GM21717 (cell line): ENCODE measurements at regions not wholly inside any gene's neighbourhood (a gene's known extent, or its start where the extent isn't known, plus 50 kb on each side); places are given as distances from the start of the nearest gene placed in this dataset.

Source experiments
- ATAC-seq: cut with Tn5 transposase; IDR thresholded peaks from one replicate; pipeline ENCODE4 v1.9.1; 2021; ENCODE audit warnings: mild to moderate bottlenecking, moderate library complexity; ENCODE audit not compliant: unreplicated experiment

DNA sequence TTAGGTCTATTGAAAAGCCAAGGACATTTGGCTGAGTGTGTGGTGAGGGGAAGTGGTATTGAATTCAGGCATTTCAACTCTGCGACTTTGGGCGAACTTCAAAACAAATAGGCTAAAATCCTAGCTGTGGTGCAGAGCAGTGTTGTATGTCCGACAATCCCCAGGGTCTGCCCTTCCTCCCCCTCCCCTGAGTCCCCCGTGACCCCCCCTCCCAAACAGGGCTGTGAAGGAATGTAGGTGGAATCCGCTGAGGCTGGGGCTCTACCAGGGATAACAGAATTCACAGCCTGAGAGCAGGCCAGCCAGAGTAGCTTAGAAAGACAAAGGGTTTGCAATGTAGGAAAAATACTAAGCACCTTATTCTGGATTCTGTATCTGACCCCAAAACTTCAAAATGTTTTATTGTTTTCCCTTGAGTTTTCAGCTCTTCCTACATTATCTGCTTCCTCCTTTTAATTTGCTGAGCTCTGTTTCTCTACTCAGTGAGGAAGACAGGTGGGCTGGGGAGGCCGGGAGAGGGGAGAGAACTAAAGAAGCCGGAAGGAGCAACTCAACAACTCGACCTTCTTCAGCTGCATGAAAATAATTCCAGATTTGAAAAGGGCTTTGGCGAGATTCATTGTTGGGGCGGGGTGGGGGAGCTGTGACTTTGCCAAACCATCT is 315.2 kb downstream of the BLID start:
- ATAC-seq: no peak

DNA sequence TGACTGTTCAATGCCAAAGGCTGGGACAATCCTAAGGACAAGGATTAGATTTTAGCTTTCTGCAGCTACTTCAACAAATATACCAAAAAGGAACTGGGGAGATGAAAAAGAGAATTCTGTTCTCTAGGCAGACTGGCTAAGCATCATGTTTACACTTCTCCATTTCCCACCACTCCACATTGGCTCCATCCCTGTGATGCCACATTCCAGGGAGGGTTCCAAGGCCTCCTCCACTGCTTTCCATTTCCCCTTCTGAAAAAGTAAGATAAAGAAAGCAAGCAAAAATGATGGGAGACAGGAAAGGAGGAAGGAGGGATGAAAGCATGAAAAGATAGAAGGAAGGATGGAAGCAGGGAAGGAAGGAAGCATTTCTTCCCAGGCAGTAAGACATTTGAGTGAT is 315.8 kb downstream of the BLID start:
- ATAC-seq: no peak

DNA sequence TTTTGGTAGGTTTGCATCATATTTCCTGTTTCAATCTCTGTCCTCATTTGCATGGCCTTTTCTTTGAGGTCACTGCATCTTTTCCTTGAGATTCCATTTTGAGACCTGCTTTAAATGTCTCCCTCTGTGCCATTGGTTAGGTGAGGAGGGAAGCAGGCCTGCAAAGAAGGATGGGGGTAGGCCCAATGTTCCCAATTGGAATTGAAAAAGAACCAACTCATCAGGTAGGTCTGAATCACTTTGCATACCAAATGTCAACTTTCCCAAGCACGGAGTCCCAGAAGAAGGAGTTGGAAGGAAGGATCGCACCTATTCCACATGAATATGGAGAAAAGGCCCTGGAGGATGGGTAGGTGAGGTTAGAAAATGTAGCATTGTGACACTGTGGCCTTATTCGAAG is 318.5 kb downstream of the BLID start:
- ATAC-seq: no peak

DNA sequence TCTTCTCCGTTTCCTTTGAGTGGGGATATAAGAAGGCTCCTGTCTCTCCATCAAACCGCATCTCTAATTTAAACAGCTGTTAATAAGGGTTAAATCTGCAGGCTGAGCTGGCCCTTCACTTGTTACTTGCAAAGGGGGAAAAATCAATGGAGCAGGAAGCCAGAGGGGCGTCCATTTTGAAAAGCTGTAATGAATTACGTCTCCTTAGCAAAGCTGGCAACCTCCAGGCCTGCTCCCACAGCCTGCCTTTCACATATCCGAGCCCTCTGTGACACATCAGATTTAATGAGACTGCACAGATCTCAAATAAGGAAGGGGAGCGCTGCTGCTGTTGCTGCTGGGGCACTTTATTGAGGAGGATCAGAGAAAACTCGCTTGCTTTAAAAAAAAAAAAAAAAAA is 320.8 kb downstream of the BLID start:
- ATAC-seq: no peak

DNA sequence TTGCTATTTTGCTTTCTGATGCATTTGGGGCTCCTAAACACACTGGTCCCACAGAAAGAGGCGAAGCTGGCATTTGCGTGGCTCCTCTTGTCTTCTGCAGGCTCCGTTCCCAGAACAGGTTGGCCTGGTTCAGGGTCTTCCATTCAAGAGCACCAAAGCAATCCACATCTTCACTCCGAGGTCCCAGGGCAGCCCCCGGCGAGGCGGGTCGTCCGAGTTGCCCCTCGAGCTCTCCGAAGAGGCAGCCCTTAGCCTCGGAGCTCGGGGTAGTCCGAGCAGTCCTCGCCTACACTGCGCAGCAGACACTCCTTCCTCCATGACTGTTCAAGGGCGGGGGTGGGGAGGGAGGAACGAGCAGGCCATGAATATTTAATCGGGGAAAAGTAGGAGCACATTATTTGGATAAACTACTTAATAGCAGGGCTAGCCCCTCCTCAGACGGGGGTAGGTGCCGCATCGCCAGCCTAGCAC is 321.3 kb downstream of the BLID start:
- ATAC-seq: no peak

DNA sequence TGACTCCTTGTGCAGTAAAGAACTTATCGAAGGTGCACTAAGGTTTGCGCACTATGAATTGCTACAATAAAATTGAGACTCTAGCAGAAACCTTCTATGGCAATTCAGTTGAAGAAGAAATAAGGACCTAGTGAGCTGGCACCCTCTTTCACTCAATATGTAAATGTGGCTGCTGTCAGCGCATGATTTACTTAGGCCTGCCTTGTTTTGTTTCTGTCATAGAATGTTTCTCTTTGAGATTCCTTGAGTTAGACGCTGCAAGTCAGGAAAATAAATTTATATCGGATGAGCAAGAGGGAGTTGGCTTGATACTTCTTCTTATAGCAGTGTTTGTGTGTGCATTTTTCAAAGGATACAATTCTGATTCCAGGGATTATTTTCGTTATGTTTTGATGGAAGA is 322.1 kb downstream of the BLID start:
- no peak for ATAC-seq

DNA sequence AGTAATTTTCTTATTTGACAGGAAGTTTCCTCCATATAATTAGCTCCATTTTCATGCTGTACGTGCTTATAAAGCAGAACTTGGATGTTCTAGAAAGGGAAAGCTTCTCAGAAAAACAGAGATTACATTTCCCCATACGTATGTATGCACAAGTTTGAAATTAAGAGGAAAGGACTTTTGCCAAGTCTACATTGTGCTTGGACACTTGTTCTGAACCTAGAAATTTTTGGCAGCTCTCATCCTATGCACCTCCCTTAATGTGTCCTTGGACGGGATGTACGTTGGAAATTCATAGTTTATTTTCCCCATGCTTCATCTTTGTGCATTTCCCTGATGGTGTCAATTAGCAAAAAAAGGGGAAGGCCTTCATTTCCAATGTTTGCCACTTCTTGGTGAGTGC is 322.7 kb downstream of the BLID start:
- ATAC-seq: no peak

DNA sequence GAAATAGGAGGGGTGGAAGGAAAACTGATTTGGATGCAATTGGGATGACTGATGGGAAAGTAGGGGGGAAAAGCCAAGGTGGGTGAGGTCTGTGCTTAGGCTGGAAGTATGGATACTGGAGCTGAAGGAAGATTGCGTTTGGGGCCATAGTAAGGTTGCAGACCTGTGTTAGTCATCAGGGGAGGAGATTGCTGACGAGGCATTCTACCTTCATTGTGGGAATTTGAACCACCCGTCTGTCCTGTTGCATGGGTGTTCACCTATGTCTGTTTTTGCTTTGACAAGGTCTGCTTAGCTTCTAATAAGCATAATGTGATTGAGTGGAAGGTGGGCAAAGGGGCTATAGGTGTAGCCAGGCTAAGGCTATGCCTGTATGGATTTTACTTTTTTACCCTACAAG is 323.8 kb downstream of the BLID start:
- no peak for ATAC-seq

DNA sequence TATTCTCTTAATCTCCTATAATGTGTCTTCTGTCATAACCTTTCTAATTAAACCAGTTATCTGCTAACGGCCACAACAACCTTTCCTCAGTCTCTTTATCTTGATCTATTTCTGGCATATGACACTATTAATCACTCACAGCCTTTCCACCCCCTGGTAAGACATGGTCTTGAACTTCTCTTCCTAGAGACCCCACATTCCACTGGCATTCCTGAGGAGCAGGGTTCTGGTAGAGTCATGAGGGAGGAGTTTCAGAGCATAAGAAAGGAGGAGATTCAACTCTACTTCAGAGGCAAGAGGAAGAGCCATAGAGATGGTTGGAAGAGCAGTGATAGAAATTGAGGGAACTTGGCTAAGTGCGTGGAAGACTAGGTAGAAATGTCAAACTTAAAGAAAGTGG is 325.6 kb downstream of the BLID start:
- no peak for ATAC-seq

DNA sequence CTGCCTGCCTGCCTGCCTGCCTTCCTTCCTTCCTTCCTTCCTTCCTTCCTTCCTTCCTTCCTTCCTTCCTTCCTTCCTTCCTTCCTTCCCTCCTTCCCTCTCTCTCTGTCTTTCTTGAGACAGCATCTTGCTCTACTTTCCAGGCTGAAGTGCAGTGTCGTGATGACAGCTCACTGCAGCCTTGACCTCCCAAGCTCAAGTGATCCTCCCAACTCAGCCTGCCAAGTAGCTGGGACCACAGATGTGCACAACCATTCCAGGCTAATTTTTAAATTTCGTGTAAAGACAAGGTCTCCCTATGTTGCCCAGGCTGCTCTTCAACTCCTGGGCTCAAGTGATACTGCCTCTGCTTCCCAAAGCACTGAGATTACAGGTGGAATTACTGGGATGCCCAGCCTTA is 328.2 kb upstream of the SORL1-AS1 start:
- ATAC-seq: no peak

DNA sequence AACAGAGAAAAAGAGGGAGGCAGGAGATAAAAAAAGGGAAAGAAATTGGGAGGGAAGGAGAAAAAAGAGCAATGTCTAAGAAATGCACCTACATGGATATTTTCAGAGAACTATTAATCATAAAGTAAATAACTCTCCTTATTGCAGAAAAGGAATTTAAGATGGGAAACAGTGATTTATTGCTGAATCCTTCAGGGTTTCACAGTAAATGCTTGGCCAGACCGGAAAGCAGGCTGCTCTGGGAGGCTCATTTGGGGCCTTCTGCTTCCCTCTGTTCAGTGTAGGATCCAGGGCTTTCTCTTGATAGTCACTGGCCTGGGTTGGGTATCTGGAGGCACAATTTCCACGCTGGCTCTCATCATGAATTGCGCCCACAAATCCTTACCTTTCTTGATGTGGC is 324.3 kb upstream of the SORL1-AS1 start:
- ATAC-seq: no peak

DNA sequence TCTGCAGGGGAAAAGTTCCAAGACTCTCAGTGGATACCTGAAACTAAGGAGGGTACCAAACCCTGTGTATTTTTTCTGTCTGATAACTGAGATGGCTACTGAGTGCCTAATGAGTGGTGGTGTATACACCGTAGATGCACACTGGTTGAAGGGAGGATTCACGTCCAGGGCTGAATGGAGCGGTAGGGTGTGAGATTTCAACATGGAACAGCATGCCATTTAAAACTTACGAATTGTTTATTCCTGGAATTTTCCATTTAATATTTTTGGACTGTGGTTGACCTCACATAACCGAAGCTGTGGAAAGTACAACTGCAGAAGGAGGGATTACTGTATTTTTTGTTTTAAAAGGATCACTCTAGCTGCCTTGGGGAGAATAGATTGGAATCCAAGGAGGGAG is 322.5 kb upstream of the SORL1-AS1 start:
- ATAC-seq: no peak

DNA sequence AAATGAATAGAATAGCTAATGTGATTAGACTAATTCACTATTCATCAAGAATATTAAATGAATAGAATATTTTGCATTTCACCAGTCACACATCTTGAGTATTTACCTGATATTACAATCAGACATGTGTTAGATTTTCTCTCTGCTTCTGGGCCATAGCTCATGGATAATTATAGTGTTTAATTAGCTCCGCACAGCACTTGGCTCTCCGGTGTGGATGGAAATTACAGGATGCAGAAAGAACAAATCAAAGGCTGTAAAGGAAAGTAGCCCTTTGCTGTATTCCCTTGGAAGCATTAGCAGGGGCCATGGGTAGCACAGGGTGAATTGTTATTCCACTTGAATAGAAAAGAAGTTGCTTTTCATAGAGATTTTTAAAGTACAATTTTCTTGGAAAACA is 320.3 kb upstream of the SORL1-AS1 start:
- ATAC-seq: no peak

DNA sequence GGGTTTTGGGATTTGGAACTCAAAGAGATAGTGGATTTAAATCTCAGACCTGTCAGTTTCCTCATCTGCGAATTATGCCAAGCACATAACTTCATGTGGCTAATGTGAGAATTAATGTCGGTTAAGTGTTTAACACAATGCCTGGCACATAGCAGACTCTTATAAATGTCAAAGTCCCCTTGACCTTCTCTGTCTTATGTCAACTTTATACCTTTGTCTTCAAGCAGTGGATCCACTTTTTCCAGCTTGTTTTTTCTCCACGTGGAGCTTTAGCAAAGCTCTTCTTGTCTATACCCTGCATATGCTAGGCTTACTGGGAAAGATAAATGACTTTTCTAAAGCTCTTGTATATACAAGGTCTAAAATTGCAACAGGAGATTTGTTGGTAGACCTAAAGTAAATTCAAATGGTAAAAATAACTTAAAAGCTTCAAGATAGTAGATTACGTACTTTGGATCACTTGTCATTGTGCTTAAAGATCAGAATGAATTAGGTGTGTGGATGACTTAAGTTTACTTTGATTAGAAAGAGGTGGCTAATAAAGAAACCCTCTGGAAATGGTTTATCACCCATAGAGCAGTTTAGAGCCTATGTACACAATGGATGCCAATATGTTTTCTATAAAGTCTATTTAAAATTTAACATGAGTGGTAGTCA is 318.3 kb upstream of the SORL1-AS1 start:
- no peak for ATAC-seq

DNA sequence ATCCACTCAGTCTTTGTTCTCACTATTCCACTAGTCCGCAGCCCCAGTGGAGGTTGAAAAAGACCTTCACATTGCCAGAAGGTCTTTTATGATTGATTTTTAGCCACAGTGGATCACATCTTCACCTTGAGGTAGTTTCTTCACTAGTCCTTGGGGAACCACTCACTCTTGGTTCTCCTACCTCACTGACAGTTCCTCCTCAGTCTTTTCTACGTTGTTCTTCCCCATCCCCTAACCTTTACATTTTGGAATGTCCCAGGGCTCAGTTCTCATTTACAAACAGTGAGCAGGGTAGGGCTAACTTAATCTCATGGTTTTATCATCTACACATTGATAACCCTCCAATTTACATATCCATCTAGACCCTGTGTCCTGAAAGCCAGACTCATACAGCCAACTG is 316.4 kb upstream of the SORL1-AS1 start:
- ATAC-seq: no peak

DNA sequence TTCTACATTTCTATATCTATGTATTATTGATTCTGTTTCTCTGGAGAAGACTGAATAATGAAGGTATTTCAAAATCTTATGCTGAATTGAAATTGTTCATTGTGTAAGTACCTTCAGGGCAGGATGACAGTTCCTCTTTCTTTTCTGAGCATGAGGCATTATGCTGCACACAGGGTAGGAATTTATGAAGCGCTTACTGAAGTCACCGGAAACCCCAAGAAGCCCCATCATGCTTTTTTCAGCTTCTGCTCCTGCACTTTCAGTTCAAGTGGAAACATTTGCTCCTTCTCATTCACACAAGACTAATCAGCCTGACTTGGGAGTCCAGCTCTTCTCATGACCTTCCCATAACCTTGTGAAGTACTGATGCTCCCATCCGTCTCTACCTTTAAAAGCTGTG is 314.7 kb upstream of the SORL1-AS1 start:
- peak; percentile 83 for ATAC-seq

DNA sequence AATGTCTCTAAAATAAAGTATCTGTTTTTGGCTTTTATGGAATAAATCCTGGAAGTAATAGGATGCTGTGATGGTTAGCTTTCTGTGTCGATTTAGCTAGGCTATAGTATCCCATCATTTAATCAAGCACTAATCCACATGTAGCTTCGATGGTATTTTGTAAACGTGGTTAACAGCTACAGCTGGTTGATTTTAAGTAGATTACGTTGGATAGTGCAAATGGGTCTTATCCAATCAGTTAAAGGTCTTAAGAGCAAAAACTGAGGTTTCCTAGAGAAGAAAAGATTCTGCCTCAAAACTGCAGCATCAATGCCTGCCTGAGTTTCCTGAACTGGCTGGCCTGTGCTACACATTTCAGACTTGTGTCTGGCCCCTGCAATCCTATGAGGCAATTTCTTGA is 314.2 kb upstream of the SORL1-AS1 start:
- ATAC-seq: peak; percentile 17

DNA sequence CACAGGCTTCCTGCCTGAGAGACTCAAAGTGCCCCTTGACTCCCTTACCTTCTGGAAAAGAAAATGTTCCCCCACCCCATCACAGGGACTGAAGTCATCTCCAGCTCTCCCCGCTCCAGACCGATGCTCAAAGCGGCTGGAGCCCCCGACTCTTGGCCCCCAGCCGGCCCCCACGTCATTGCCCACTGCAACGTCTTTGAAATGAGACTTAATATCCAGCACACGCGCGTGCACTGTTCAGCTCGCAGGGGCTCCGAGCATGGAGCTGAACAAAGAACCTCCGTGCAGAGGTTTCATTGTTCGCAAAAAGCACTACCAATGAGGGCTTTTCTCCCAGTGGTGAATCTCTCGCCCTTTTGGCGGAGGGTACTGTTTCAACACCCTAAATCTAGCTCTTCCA is 313.4 kb upstream of the SORL1-AS1 start:
- no peak for ATAC-seq

DNA sequence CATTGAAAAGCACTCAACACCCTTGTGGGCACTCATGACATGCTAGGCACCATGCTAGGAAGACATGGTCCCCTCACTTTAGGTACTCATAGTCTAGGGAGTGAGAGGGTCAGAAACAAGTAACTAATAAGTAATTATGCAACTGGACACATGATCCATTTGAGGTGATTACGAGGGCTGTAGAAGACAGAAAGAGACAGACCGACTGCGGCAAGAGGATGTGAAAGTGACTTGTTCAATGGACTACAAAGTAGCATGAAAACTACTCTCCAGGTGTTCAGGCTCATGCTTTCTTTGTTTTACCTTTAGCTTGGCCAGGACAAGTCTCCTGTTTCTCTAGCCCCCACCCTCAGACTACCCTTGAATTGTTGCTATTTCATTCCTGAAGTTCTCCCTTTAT is 310.8 kb upstream of the SORL1-AS1 start:
- peak; percentile 75 for ATAC-seq

DNA sequence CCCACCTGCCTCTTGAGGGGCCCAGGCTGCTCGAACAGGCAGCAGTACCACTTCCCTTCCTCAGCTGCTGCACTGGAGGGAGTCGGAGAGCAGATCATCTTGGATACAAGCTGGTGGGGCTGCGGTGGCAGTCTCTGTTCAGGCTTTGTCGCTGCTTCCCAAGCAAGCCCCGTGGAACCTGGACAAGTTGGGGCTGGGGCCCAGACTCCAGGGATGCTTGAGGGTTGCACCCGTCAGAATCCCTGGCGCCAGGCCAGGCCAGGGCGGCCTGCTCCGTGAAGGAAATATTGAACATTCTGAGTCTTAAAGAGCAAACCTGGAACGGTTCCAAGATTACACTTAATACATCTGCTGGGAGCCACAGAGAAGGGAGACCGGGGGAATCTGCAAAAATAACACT is 310.1 kb upstream of the SORL1-AS1 start:
- no peak for ATAC-seq

DNA sequence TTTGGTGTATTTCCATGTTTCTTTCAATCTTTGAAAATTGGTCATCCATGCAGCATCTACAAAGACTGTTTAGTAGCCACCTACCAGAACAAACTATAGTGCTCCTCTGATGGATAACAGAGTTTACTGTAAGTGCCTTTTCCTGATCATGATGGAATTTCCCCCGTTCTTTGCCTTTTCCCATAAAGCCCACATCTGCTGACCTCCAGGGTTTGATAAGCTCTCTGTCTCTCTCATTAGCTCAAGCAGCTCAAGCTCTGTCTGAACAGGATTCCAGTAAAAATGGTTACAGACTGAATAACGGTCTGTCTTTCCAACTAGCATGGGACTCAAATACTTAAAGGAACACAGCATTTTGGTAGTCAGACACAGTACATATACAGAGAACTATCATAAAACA is 308.4 kb upstream of the SORL1-AS1 start:
- ATAC-seq: no peak

DNA sequence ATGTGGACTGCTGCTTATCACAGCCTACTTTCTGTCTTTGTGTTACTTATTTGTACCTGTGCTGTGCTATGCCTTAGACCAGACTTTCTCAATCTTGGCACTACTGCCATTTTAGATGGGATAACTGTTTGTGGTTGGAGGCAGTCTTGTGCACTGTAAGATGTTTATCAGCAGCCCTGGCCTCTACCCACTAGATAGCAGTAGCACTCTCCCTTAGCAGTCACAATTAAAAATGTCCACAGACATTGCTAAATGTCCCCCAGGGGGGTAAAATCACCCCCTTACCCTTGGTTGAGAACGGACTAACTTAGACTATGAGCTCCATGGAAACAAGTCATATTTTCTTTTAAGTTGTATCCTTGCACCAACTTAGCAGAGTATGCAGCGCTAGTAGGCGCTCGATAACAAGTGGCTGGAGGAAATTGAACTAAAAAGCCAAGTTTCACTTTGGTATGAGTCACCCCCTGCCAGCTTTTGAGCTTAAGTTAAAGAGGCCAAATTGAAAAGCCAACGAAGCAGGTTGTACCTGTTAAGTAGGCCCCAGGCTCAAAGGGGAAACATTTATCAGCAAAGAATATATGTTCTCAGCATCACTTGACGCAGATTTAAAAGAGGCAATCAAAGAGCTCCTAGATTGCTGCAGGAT is 304.8 kb upstream of the SORL1-AS1 start:
- no peak for ATAC-seq
